PC-3 (cell line): ENCODE measurements at regions not wholly inside any gene's neighbourhood (a gene's known extent, or its start where the extent isn't known, plus 50 kb on each side); places are given as distances from the start of the nearest gene placed in this dataset.

Source experiments
- ATAC-seq: fragments of 200-7000 bp; cut with Tn5 transposase; 2 replicates; pipeline ENCODE4 v1.9.1; 2020; ENCODE audit warnings: mild to moderate bottlenecking, moderate library complexity
- BruUV-seq: library from RNA; stranded (reverse); fragments of 400-500 nt; replicated peaks from 2 replicates; lab custom pipeline; 2021; lab: Mats Ljungman, UMichigan
- CTCF ChIA-PET: fragments of 300-600 bp; sonication (Branson Sonifier 250); formaldehyde crosslinking; loops from one replicate; lab custom pipeline; 2022; ENCODE audit warnings: antibody characterized with exemption; lab: Charles Lee
- POLR2A ChIA-PET: fragments of 300-600 bp; sonication (Branson Sonifier 250); formaldehyde crosslinking; loops from one replicate; lab custom pipeline; 2022; ENCODE audit warnings: antibody characterized with exemption; ENCODE audit not compliant: unreplicated experiment; lab: Charles Lee
- DNase-seq: peaks from one replicate; pipeline ENCODE4 v3.0.0-alpha.2; 2015
- H2AFZ ChIP-seq: fragments of 300-600 bp; sonication (generic); 2 replicates; pipeline ENCODE4 v1.6.0; 2016; ENCODE audit warnings: antibody characterized with exemption, low read length
- H3F3A ChIP-seq: fragments of 300-600 bp; sonication (generic); one replicate; pipeline ENCODE4 v1.6.0; 2017; ENCODE audit warnings: antibody characterized with exemption, low read length, control low read depth, mild to moderate bottlenecking; ENCODE audit not compliant: unreplicated experiment
- H3K27ac ChIP-seq: fragments of 300-600 bp; sonication (generic); 2 replicates; pipeline ENCODE4 v1.5.1; 2016; ENCODE audit warnings: mild to moderate bottlenecking, low read length
- H3K27me3 ChIP-seq: fragments of 300-600 bp; sonication (generic); 2 replicates; pipeline ENCODE4 v1.6.1; 2016; ENCODE audit warnings: low read length, mixed read lengths
- H3K36me3 ChIP-seq: fragments of 300-600 bp; sonication (generic); 2 replicates; pipeline ENCODE4 v1.6.1; 2016; ENCODE audit warnings: low read depth, mixed run types, low read length, mixed read lengths
- H3K4me1 ChIP-seq: fragments of 300-600 bp; sonication (generic); 2 replicates; pipeline ENCODE4 v1.5.1; 2016; ENCODE audit warnings: low read length; ENCODE audit not compliant: insufficient read depth
- H3K4me2 ChIP-seq: fragments of 300-600 bp; sonication (generic); 2 replicates; pipeline ENCODE4 v1.6.0; 2016; ENCODE audit warnings: low read length
- H3K4me3 ChIP-seq: fragments of 300-600 bp; sonication (generic); 2 replicates; pipeline ENCODE4 v1.5.1; 2016; ENCODE audit warnings: mild to moderate bottlenecking, low read length, mixed read lengths
- H3K79me2 ChIP-seq: fragments of 300-600 bp; sonication (generic); 2 replicates; pipeline ENCODE4 v1.6.1; 2017; ENCODE audit warnings: low read length, mixed read lengths
- H3K9ac ChIP-seq: fragments of 300-600 bp; sonication (generic); 2 replicates; pipeline ENCODE4 v1.6.0; 2016; ENCODE audit warnings: mild to moderate bottlenecking, low read length
- H3K9me2 ChIP-seq: fragments of 300-600 bp; sonication (generic); replicated peaks from 2 replicates; pipeline ENCODE4 v1.6.1; 2016; ENCODE audit warnings: mixed run types, low read length, mixed read lengths
- H3K9me3 ChIP-seq: fragments of 300-600 bp; sonication (generic); 2 replicates; pipeline ENCODE4 v1.6.1; 2016; ENCODE audit warnings: low read length, mixed read lengths
- H4K20me1 ChIP-seq: fragments of 300-600 bp; sonication (generic); 2 replicates; pipeline ENCODE4 v1.6.1; 2016; ENCODE audit warnings: low read length, mixed read lengths
- CTCF ChIP-seq: fragments of 300-600 bp; sonication (generic); conservative IDR thresholded peaks from 2 replicates; pipeline ENCODE4 v1.5.1; 2017; ENCODE audit warnings: antibody characterized with exemption, low read depth, mild to moderate bottlenecking, low read length
- EZH2 ChIP-seq: fragments of 300-600 bp; sonication (generic); IDR thresholded peaks from one replicate; pipeline ENCODE4 v1.6.1; 2017; ENCODE audit warnings: antibody characterized with exemption, mild to moderate bottlenecking, low read length; ENCODE audit not compliant: unreplicated experiment
- EZH2phosphoT487 ChIP-seq: fragments of 300-600 bp; sonication (generic); IDR thresholded peaks from 2 replicates; pipeline ENCODE4 v1.6.1; 2018; ENCODE audit warnings: mild to moderate bottlenecking, antibody characterized with exemption, low read length, borderline replicate concordance
- intact Hi-C: fragments of 100-400 bp; cut with micrococcal nuclease; formaldehyde crosslinking; loops from 2 replicates; pipeline ENCODE4 v1.9.0; 2023

- Histone ChIP-seq H3K27me3 (no peaks in the 10 kb centered on the region), H3F3A (no peaks in the 10 kb centered on the region), H3K4me2 (no peak overlapping the region), H3K9me3 (no peaks in the 10 kb centered on the region), H2AFZ (no peak overlapping the region), H3K4me1 (no peaks in the 10 kb centered on the region), H4K20me1 (no peaks in the 10 kb centered on the region), H3K4me3 (no peak overlapping the region), H3K79me2 (no peaks in the 10 kb centered on the region), H3K27ac (no peak overlapping the region), H3K9me2 (no peaks in the 10 kb centered on the region), H3K36me3 (no peaks in the 10 kb centered on the region), H3K9ac (no peak overlapping the region)
- intact Hi-C loops: no loop called here
- POLR2A ChIA-PET: no interaction called here
- BruUV-seq: no TSS peak
- DNase-seq (no peak), ATAC-seq (no peak)
- CTCF ChIA-PET: no interaction called here
- TF ChIP-seq CTCF: no peak
- TF ChIP-seq EZH2: no peak
These were observed 138.9 kb upstream of the FRMD4B start for GRCh38 chr3:69524816-69525215.

GRCh38 chr3:69521286-69521685 lies 135.4 kb upstream of the FRMD4B start:
- no peaks in the 10 kb centered on the region for H3K27me3 ChIP-seq
- H3K79me2 ChIP-seq: no peaks in the 10 kb centered on the region
- H4K20me1 ChIP-seq: no peaks in the 10 kb centered on the region
- no peak overlapping the region for H3K4me2 ChIP-seq
- H3K9me2 ChIP-seq: no peaks in the 10 kb centered on the region
- ATAC-seq (no peak), DNase-seq (no peak)
- BruUV-seq: no TSS peak
- no peak overlapping the region for H3K4me3 ChIP-seq
- H3K36me3 ChIP-seq: no peaks in the 10 kb centered on the region
- intact Hi-C loops: no loop called here
- no peak overlapping the region for H3K27ac ChIP-seq
- no peaks in the 10 kb centered on the region for H3F3A ChIP-seq
- no peak overlapping the region for H3K9ac ChIP-seq
- H2AFZ ChIP-seq: no peak overlapping the region
- POLR2A ChIA-PET: no interaction called here
- H3K4me1 ChIP-seq: no peaks in the 10 kb centered on the region
- CTCF ChIA-PET: no interaction called here
- TF ChIP-seq EZH2phosphoT487 (no peak), CTCF (no peak), EZH2 (no peak)
- no peaks in the 10 kb centered on the region for H3K9me3 ChIP-seq

- intact Hi-C loops: loop anchor here (10.0 kb wide), 1 partner anchor 67 kb away; no protein-coding TSS in a partner anchor
- no peaks in the 10 kb centered on the region for H3K9me3 ChIP-seq
- H3K27ac ChIP-seq: no peak overlapping the region
- BruUV-seq: no TSS peak
- TF ChIP-seq EZH2phosphoT487: no peak
- TF ChIP-seq EZH2: no peak
- no peak for TF ChIP-seq CTCF
- CTCF ChIA-PET: no interaction called here
- no peaks in the 10 kb centered on the region for H3F3A ChIP-seq
- ATAC-seq (no peak), DNase-seq (no peak)
- no peak overlapping the region for H3K4me2 ChIP-seq
- H3K27me3 ChIP-seq: no peaks in the 10 kb centered on the region
- H3K9me2 ChIP-seq: no peaks in the 10 kb centered on the region
- POLR2A ChIA-PET: interaction anchor here (0.6 kb wide), 1 partner anchor 143 kb away, joined by 3 read pairs; no protein-coding TSS in a partner anchor
- no peak overlapping the region for H3K4me3 ChIP-seq
- no peak overlapping the region for H3K9ac ChIP-seq
- H2AFZ ChIP-seq: no peak overlapping the region
- H3K4me1 ChIP-seq: no peaks in the 10 kb centered on the region
- no peaks in the 10 kb centered on the region for H4K20me1 ChIP-seq
- H3K36me3 ChIP-seq: no peaks in the 10 kb centered on the region
- no peaks in the 10 kb centered on the region for H3K79me2 ChIP-seq
These were observed 125.5 kb upstream of the FRMD4B start for GRCh38 chr3:69511361-69511760.
